ENCODE measurements at regions not wholly inside any gene's neighbourhood (a gene's known extent, or its start where the extent isn't known, plus 50 kb on each side); places are given as distances from the start of the nearest gene placed in this dataset.

DNA sequence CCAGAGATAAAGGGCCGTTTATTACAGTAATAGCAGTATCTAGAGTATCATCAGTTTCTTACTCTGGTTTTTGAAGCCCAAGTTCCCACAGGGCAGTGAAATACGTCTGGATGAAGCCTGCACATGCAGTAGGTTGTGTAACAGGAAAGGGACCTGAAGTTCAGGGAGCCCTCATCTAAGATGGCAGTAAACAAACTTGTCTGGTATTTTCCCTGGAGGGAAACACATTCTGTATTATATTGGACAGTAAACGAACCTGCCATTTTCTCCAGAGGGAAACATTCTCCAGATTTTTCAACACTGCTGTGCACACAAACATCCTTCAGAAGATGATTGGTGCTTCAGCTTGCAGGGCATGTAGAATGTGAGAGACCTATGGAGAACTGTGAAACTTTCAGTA, 189.9 kb downstream of the TFEC start:
- no peaks in the 10 kb centered on the region for H3K9me3 ChIP-seq (ENCODE audit: control insufficient read depth, insufficient read depth, low read depth, low read length)
- H3K27ac ChIP-seq (ENCODE audit: extremely low read depth, low read depth, low read length) = no peak overlapping the region
- CTCF ChIA-PET = no interaction called here
- no peaks in the 10 kb centered on the region for H3K4me1 ChIP-seq (ENCODE audit: control insufficient read depth, insufficient read depth, low read length)
- POLR2A ChIA-PET = no interaction called here
- TF ChIP-seq ZNF248 (tag by site-specific recombination; IDR thresholded peaks at IDR 0.05) = no peak
- no peak for TF ChIP-seq ZNF560 (tag by site-specific recombination; IDR thresholded peaks at IDR 0.05; ENCODE audit: borderline replicate concordance)
- TF ChIP-seq ZNF792 (tag by site-specific recombination; IDR thresholded peaks at IDR 0.05) = no peak
- TF ChIP-seq ZNF626 (tag by site-specific recombination; IDR thresholded peaks at IDR 0.05) = no peak
- no peak for TF ChIP-seq YY1 (tag by site-specific recombination; IDR thresholded peaks at IDR 0.05)
- TF ChIP-seq, protein P1, sequence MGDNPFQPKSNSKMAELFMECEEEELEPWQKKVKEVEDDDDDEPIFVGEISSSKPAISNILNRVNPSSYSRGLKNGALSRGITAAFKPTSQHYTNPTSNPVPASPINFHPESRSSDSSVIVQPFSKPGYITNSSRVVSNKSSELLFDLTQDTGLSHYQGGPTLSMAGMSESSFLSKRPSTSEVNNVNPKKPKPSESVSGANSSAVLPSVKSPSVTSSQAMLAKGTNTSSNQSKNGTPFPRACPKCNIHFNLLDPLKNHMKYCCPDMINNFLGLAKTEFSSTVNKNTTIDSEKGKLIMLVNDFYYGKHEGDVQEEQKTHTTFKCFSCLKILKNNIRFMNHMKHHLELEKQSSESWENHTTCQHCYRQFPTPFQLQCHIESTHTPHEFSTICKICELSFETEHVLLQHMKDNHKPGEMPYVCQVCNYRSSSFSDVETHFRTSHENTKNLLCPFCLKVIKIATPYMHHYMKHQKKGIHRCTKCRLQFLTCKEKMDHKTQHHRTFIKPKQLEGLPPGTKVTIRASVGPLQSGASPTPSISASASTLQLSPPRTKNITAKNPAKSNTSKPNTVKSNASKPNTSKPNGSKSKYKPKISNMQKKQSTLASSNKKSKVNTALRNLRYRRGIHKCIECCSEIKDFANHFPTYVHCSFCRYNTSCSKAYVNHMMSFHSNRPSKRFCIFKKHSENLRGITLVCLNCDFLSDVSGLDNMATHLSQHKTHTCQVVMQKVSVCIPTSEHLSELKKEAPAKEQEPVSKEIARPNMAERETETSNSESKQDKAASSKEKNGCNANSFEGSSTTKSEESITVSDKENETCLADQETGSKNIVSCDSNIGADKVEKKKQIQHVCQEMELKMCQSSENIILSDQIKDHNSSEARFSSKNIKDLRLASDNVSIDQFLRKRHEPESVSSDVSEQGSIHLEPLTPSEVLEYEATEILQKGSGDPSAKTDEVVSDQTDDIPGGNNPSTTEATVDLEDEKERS (tag by site-specific recombination; IDR thresholded peaks at IDR 0.05) = no peak
- no peak for TF ChIP-seq ZNF404 (tag by site-specific recombination; IDR thresholded peaks at IDR 0.05)
- no peak for TF ChIP-seq SCRT2 (tag by site-specific recombination; IDR thresholded peaks at IDR 0.05)
- no peak for TF ChIP-seq ZNF843 (tag by site-specific recombination; IDR thresholded peaks at IDR 0.05)
- no peak for TF ChIP-seq SP7 (tag by site-specific recombination; IDR thresholded peaks at IDR 0.05)
- TF ChIP-seq ZNF544 (tag by site-specific recombination; IDR thresholded peaks at IDR 0.05) = no peak
- no peak for TF ChIP-seq BCL11B (tag by site-specific recombination; IDR thresholded peaks at IDR 0.05; ENCODE audit: low read depth)
- TF ChIP-seq ZNF785 (tag by site-specific recombination; IDR thresholded peaks at IDR 0.05) = no peak
- TF ChIP-seq ZNF394 (tag by site-specific recombination; IDR thresholded peaks at IDR 0.05; ENCODE audit: borderline replicate concordance) = no peak
- no peak for TF ChIP-seq ZNF624 (tag by site-specific recombination; IDR thresholded peaks at IDR 0.05)
- no peak for TF ChIP-seq ZNF239 (tag by site-specific recombination; IDR thresholded peaks at IDR 0.05)
- TF ChIP-seq, protein P2, sequence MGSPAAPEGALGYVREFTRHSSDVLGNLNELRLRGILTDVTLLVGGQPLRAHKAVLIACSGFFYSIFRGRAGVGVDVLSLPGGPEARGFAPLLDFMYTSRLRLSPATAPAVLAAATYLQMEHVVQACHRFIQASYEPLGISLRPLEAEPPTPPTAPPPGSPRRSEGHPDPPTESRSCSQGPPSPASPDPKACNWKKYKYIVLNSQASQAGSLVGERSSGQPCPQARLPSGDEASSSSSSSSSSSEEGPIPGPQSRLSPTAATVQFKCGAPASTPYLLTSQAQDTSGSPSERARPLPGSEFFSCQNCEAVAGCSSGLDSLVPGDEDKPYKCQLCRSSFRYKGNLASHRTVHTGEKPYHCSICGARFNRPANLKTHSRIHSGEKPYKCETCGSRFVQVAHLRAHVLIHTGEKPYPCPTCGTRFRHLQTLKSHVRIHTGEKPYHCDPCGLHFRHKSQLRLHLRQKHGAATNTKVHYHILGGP (tag by site-specific recombination; IDR thresholded peaks at IDR 0.05) = no peak
- TF ChIP-seq ZNF747 (tag by site-specific recombination; IDR thresholded peaks at IDR 0.05) = no peak
- H3K36me3 ChIP-seq (ENCODE audit: control insufficient read depth in 2 of 2, insufficient read depth in 1 of 2, low read length in 2 of 2) = no peaks in the 10 kb centered on the region
- H3K4me3 ChIP-seq (ENCODE audit: low read depth, low read length) = no peak overlapping the region

DNA sequence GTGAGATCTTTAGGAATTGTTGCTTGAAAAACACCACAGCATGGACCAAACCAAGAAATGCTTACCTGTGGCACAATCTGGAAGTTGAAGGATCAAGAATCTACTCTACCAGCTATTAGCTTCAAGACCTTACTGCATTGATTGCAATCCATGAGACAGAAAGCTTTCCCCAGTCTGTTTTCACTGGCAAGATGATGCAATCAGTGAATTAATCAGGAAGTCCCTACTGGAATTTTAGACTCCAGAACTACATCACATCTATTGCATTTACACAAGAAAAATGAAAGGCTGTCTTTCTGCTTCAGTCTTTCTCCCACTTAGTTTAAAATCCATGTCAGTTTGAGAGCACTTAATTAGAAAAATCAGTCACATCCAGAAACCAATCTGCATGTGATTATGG, 191.7 kb downstream of the TFEC start:
- TF ChIP-seq, protein P3, sequence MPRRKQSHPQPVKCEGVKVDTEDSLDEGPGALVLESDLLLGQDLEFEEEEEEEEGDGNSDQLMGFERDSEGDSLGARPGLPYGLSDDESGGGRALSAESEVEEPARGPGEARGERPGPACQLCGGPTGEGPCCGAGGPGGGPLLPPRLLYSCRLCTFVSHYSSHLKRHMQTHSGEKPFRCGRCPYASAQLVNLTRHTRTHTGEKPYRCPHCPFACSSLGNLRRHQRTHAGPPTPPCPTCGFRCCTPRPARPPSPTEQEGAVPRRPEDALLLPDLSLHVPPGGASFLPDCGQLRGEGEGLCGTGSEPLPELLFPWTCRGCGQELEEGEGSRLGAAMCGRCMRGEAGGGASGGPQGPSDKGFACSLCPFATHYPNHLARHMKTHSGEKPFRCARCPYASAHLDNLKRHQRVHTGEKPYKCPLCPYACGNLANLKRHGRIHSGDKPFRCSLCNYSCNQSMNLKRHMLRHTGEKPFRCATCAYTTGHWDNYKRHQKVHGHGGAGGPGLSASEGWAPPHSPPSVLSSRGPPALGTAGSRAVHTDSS (tag by site-specific recombination; IDR thresholded peaks at IDR 0.05) = no peak
- TF ChIP-seq KLF9 (tag by site-specific recombination; IDR thresholded peaks at IDR 0.05; ENCODE audit: low read depth) (no peak), YY2 (tag by site-specific recombination; IDR thresholded peaks at IDR 0.05) (no peak), SETDB1 (IDR thresholded peaks at IDR 0.05; ENCODE audit: insufficient read length, low read length) (no peak), ZNF23 (tag by site-specific recombination; IDR thresholded peaks at IDR 0.05; ENCODE audit: borderline replicate concordance) (no peak), ZNF335 (tag by site-specific recombination; conservative IDR thresholded peaks at IDR 0.05) (0 out of 2 replicates have a peak, but pooled peaks have one; percentile 15), ZNF24 (tag by site-specific recombination; IDR thresholded peaks at IDR 0.05) (no peak), ZNF596 (tag by site-specific recombination; IDR thresholded peaks at IDR 0.05) (no peak), ZBTB17 (tag by site-specific recombination; IDR thresholded peaks at IDR 0.05) (peak; percentile 53)
- TF ChIP-seq, protein P4, sequence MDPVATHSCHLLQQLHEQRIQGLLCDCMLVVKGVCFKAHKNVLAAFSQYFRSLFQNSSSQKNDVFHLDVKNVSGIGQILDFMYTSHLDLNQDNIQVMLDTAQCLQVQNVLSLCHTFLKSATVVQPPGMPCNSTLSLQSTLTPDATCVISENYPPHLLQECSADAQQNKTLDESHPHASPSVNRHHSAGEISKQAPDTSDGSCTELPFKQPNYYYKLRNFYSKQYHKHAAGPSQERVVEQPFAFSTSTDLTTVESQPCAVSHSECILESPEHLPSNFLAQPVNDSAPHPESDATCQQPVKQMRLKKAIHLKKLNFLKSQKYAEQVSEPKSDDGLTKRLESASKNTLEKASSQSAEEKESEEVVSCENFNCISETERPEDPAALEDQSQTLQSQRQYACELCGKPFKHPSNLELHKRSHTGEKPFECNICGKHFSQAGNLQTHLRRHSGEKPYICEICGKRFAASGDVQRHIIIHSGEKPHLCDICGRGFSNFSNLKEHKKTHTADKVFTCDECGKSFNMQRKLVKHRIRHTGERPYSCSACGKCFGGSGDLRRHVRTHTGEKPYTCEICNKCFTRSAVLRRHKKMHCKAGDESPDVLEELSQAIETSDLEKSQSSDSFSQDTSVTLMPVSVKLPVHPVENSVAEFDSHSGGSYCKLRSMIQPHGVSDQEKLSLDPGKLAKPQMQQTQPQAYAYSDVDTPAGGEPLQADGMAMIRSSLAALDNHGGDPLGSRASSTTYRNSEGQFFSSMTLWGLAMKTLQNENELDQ (tag by site-specific recombination; IDR thresholded peaks at IDR 0.05; ENCODE audit: low read depth) = no peak
- CTCF ChIA-PET = interaction anchor here (0.6 kb wide), 1 partner anchor 8 kb away, joined by 3 read pairs; no protein-coding TSS in a partner anchor
- POLR2A ChIA-PET = no interaction called here
- Histone ChIP-seq H3K36me3 (ENCODE audit: control insufficient read depth in 2 of 2, insufficient read depth in 1 of 2, low read length in 2 of 2) (no peaks in the 10 kb centered on the region), H3K27ac (ENCODE audit: extremely low read depth, low read depth, low read length) (no peak overlapping the region), H3K4me3 (ENCODE audit: low read depth, low read length) (no peak overlapping the region), H3K4me1 (ENCODE audit: control insufficient read depth, insufficient read depth, low read length) (no peaks in the 10 kb centered on the region), H3K9me3 (ENCODE audit: control insufficient read depth, insufficient read depth, low read depth, low read length) (no peaks in the 10 kb centered on the region)
